ENCODE measurements at regions not wholly inside any gene's neighbourhood (a gene's known extent, or its start where the extent isn't known, plus 50 kb on each side); places are given as distances from the start of the nearest gene placed in this dataset.
A peak's percentile ranks its signal among the peaks of the same experiment; 100 is the strongest.

- Histone ChIP-seq H3K9ac (ENCODE audit: control insufficient read depth, extremely low read depth, insufficient read depth, low read length) (no peak overlapping the region), H3K27ac (ENCODE audit: control insufficient read depth, insufficient read depth, low read length) (no peak overlapping the region), H3K4me2 (ENCODE audit: control insufficient read depth, extremely low read depth, insufficient read depth, low read depth, low read length) (no peak overlapping the region), H3K79me2 (ENCODE audit: control insufficient read depth, insufficient read depth, low read length) (no peaks in the 10 kb centered on the region), H3K9me1 (ENCODE audit: control insufficient read depth, extremely low read depth, insufficient read depth, low read length) (no peaks in the 10 kb centered on the region), H3K9me3 (ENCODE audit: control insufficient read depth, low read depth, low read length) (no peaks in the 10 kb centered on the region), H3K27me3 (ENCODE audit: control insufficient read depth, extremely low read depth, insufficient read depth, low read length) (no peaks in the 10 kb centered on the region), H4K20me1 (ENCODE audit: control insufficient read depth, extremely low read depth, insufficient read depth, low read length) (no peaks in the 10 kb centered on the region), H3K36me3 (ENCODE audit: control insufficient read depth in 2 of 2, extremely low read depth in 1 of 2, insufficient read depth in 2 of 2, low read length in 2 of 2) (no peaks in the 10 kb centered on the region), H3K4me3 (ENCODE audit: control insufficient read depth in 2 of 3, extremely low read depth in 1 of 3, insufficient read depth in 2 of 3, low read depth in 1 of 3, low read length in 3 of 3) (no peak overlapping the region), H3K4me1 (ENCODE audit: control insufficient read depth, extremely low read depth, insufficient read depth, low read length) (no peaks in the 10 kb centered on the region), H2AFZ (ENCODE audit: control insufficient read depth, low read length) (no peak overlapping the region)
- TF ChIP-seq CTCF (optimal IDR thresholded peaks at IDR 0.05 in 1 of 3, IDR thresholded peaks at IDR 0.05 in 1 of 3, conservative IDR thresholded peaks at IDR 0.05 in 1 of 3; ENCODE audit: extremely low read depth in 1 of 3, insufficient read depth in 2 of 3, low read length in 3 of 3) (no peak), EZH2 (IDR thresholded peaks at IDR 0.05; ENCODE audit: low read length) (no peak)
- dilution Hi-C loops (cut with MboI; ENCODE audit: extremely low pct_ligation_motif_present, low sequenced_read_pairs) = no loop called here
- DNase-seq (ENCODE audit: low read depth, low spot score) (no peak), FAIRE-seq (peak; percentile 67)
Measured at GRCh38 chr5:102678267-102679058, 76.6 kb upstream of the PAM start.

GRCh38 chr5:102681403-102681983 lies 73.6 kb upstream of the PAM start:
- Histone ChIP-seq H3K4me1 (ENCODE audit: control insufficient read depth, extremely low read depth, insufficient read depth, low read length) (no peaks in the 10 kb centered on the region), H3K9me3 (ENCODE audit: control insufficient read depth, low read depth, low read length) (no peaks in the 10 kb centered on the region), H3K27ac (ENCODE audit: control insufficient read depth, insufficient read depth, low read length) (no peak overlapping the region), H3K4me2 (ENCODE audit: control insufficient read depth, extremely low read depth, insufficient read depth, low read depth, low read length) (no peak overlapping the region), H3K27me3 (ENCODE audit: control insufficient read depth, extremely low read depth, insufficient read depth, low read length) (no peaks in the 10 kb centered on the region), H3K79me2 (ENCODE audit: control insufficient read depth, insufficient read depth, low read length) (no peaks in the 10 kb centered on the region), H3K36me3 (ENCODE audit: control insufficient read depth in 2 of 2, extremely low read depth in 1 of 2, insufficient read depth in 2 of 2, low read length in 2 of 2) (no peaks in the 10 kb centered on the region), H2AFZ (ENCODE audit: control insufficient read depth, low read length) (no peak overlapping the region), H3K4me3 (ENCODE audit: control insufficient read depth in 2 of 3, extremely low read depth in 1 of 3, insufficient read depth in 2 of 3, low read depth in 1 of 3, low read length in 3 of 3) (no peak overlapping the region), H3K9me1 (ENCODE audit: control insufficient read depth, extremely low read depth, insufficient read depth, low read length) (no peaks in the 10 kb centered on the region), H3K9ac (ENCODE audit: control insufficient read depth, extremely low read depth, insufficient read depth, low read length) (no peak overlapping the region), H4K20me1 (ENCODE audit: control insufficient read depth, extremely low read depth, insufficient read depth, low read length) (no peaks in the 10 kb centered on the region)
- DNase-seq (ENCODE audit: low read depth, low spot score) = no peak
- peak; percentile 82 to 91 (median 88) for TF ChIP-seq CTCF (optimal IDR thresholded peaks at IDR 0.05 in 1 of 3, IDR thresholded peaks at IDR 0.05 in 1 of 3, conservative IDR thresholded peaks at IDR 0.05 in 1 of 3; ENCODE audit: extremely low read depth in 1 of 3, insufficient read depth in 2 of 3, low read length in 3 of 3)
- TF ChIP-seq EZH2 (IDR thresholded peaks at IDR 0.05; ENCODE audit: low read length) = no peak
- dilution Hi-C loops (cut with MboI; ENCODE audit: extremely low pct_ligation_motif_present, low sequenced_read_pairs) = no loop called here
- peak; percentile 61 for FAIRE-seq
